ENCODE measurements at regions not wholly inside any gene's neighbourhood (a gene's known extent, or its start where the extent isn't known, plus 50 kb on each side); places are given as distances from the start of the nearest gene placed in this dataset.
"Not testable (repeated sequence)": the region's sequence is repeated elsewhere in the genome, so short reads cannot be mapped to it uniquely, and the experiment has no call there.

DNA sequence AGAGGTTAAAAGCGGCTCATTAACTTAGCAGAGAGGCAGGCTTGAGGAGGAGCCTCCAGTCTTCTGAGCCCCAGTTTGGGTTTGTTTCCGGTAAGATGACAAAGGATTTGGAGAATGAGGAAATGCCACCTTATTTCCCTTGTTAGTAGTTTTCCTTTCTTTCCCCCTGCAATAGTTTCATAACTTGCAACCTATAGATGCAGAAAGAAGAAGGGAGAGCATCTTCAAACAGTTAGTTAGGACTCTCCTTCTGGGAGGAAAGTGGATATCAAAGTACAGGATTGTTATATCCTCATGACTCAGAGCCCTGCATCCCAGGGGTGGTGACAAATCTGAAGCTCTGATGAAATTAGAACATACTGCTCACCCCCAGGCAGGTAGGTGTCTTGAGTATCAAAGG lies 180.7 kb upstream of the SLC38A2 start:
- no peak for TF ChIP-seq Cebpa-rat (IDR thresholded peaks at IDR 0.05)
- Histone ChIP-seq H3K9me3 (replicated peaks in 1 of 11) (no peaks in the 10 kb centered on the region), H3K9ac (no peak overlapping the region), H3K4me1 (peaks cover 0 to 37% (median 7%) of the 10 kb centered on the region in 10 experiments; a peak in 10 of 20 replicates), H4K20me1 (no peaks in the 10 kb centered on the region), H3K27ac (no peak overlapping the region), H3K4me3 (no peak overlapping the region), H3K4me2 (peak overlapping the region in 2 of 11 experiments; percentile 15 to 31; a peak in 2 of 22 replicates), H3K36me3 (no peaks in the 10 kb centered on the region), H3K27me3 (no peaks in the 10 kb centered on the region)

DNA sequence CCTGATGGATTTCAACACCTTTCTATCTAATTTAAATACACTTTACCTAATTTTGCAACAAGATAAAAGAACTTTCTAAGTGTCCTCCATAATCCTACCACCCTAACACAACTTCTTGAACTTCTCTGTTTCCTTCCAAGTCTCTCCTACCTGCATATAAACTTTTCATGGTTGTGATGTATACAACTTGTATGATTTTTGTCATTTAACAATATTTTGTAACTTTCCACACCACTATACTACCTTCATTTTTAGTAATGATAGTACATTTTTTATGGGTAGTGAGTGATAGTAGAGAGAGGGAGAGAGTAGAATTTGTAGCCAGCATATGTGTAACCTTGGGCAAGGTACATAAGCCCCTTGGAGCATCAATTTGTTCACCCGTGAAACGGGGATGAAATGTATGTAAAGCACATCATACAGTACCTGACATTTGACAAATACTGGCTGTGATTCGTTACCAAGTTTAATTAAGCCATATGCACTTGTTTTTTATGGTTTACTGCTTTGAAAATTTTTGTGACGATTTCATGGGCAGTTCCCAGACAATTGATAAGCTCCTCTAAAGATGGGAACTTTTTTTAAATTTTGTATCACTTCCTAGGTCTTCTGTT lies 177.8 kb upstream of the SLC38A2 start:
- Histone ChIP-seq H3K27me3 (no peaks in the 10 kb centered on the region), H3K4me3 (no peak overlapping the region), H3K36me3 (no peaks in the 10 kb centered on the region), H3K9ac (no peak overlapping the region), H3K4me1 (peaks cover 0 to 57% (median 10%) of the 10 kb centered on the region in 10 experiments; a peak in 11 of 20 replicates), H3K9me3 (replicated peaks in 1 of 11) (peaks cover 4 to 10% (median 7%) of the 10 kb centered on the region in 11 experiments; a peak in 16 of 22 replicates), H3K4me2 (peak overlapping the region in 5 of 11 experiments; percentile 31 to 73 (median 50); a peak in 8 of 22 replicates), H4K20me1 (no peaks in the 10 kb centered on the region), H3K27ac (peak overlapping the region in 4 of 11 experiments; percentile 24 to 56 (median 46); a peak in 6 of 22 replicates)
- TF ChIP-seq Cebpa-rat (IDR thresholded peaks at IDR 0.05): no peak

- Histone ChIP-seq H3K27me3 (no peaks in the 10 kb centered on the region), H3K27ac (peak overlapping the region in 4 of 11 experiments; percentile 36 to 56 (median 46); a peak in 7 of 22 replicates), H4K20me1 (no peaks in the 10 kb centered on the region), H3K36me3 (no peaks in the 10 kb centered on the region), H3K4me3 (no peak overlapping the region), H3K4me2 (peak overlapping the region in 6 of 11 experiments; percentile 28 to 73 (median 50); a peak in 10 of 22 replicates), H3K9ac (no peak overlapping the region; a peak in 1 of 22 replicates), H3K9me3 (replicated peaks in 1 of 11) (peaks cover 8 to 15% (median 12%) of the 10 kb centered on the region in 11 experiments; a peak in 17 of 22 replicates), H3K4me1 (peaks cover 0 to 57% (median 10%) of the 10 kb centered on the region in 10 experiments; a peak in 11 of 20 replicates)
- 0 out of 22 replicates have a peak, but pooled peaks of 1 of the 11 experiments have one; percentile 9 for TF ChIP-seq Cebpa-rat (IDR thresholded peaks at IDR 0.05)
Measured at GRCh38 chr12:46549527-46550265, 177.1 kb upstream of the SLC38A2 start.

DNA sequence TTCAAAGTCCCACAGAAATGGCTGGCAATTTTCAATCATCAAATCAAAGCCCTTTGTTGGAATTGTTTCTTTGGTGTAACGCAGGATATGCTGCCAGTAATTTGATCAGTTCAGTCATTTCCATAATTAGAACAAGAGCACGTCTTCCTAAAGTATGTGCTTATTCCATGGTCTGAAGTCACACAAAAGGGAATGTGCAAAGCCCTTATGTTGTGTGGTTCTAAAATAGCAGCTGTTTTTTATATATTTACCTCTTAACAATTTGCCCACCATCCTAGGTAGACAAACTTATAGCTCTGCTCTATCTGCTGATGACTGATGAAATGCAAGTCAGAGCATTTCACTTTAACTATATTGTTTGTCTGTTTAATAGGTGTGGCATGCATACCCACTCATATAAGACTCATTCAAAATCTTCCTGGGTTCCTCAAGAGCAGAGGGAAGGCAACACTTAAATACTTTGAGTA lies 176.1 kb upstream of the SLC38A2 start:
- Histone ChIP-seq H4K20me1 (no peaks in the 10 kb centered on the region), H3K9ac (no peak overlapping the region), H3K36me3 (no peaks in the 10 kb centered on the region), H3K4me2 (peak overlapping the region in 2 of 11 experiments; percentile 13 to 73; a peak in 3 of 22 replicates), H3K9me3 (replicated peaks in 1 of 11) (peaks cover 8 to 18% (median 12%) of the 10 kb centered on the region in 11 experiments; a peak in 17 of 22 replicates), H3K27me3 (no peaks in the 10 kb centered on the region), H3K27ac (peak overlapping the region in 1 of 11 experiments; percentile 56; a peak in 1 of 22 replicates), H3K4me1 (peaks cover 0 to 57% (median 10%) of the 10 kb centered on the region in 10 experiments; a peak in 11 of 20 replicates), H3K4me3 (no peak overlapping the region)
- TF ChIP-seq Cebpa-rat (IDR thresholded peaks at IDR 0.05): no peak

- Histone ChIP-seq H3K27ac (no peak overlapping the region), H3K4me2 (peak overlapping the region in 3 of 11 experiments; percentile 55 to 73 (median 68); a peak in 4 of 22 replicates), H3K4me1 (peaks cover 0 to 53% (median 10%) of the 10 kb centered on the region in 10 experiments; a peak in 11 of 20 replicates), H3K4me3 (no peak overlapping the region), H3K9ac (no peak overlapping the region), H4K20me1 (no peaks in the 10 kb centered on the region), H3K36me3 (no peaks in the 10 kb centered on the region), H3K9me3 (replicated peaks in 1 of 11) (peaks cover 8 to 18% (median 12%) of the 10 kb centered on the region in 11 experiments; a peak in 17 of 22 replicates), H3K27me3 (no peaks in the 10 kb centered on the region)
- no peak for TF ChIP-seq Cebpa-rat (IDR thresholded peaks at IDR 0.05)
Measured at GRCh38 chr12:46547421-46548354, 175.1 kb upstream of the SLC38A2 start.

DNA sequence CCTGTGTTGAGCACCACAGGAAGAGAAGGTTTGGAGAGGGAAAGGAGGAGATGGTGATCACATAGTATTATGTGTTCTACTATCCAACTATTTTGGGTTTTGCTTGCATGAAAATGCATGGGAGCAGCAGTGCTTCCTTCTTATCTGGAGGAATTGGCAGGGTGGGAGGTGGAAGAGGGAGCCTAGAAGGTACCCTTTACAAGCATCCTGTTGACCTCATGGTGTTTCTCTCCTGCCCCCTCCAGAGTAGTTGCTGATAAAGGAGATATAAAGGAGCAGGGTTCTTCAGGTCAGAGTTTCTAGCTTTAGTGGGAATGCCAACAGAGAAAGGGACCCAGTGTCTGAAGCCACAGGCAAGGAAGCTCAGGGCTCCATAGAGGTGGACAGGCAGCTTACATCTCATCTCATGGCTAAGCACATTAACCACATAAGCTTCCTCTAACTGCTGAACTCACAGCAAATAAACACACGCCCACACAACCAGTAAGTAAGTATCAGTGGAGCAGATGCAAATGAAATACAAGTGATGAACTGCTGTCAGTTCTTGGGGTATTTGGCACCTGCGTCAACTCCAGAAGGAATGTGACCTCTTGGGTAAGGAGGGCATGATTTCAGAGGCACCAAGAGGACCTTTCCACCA lies 174.2 kb upstream of the SLC38A2 start:
- no peaks in the 10 kb centered on the region for H4K20me1 ChIP-seq
- no peaks in the 10 kb centered on the region for H3K27me3 ChIP-seq
- no peak overlapping the region for H3K4me3 ChIP-seq
- peaks cover 8 to 18% (median 12%) of the 10 kb centered on the region in 11 experiments; a peak in 17 of 22 replicates for H3K9me3 ChIP-seq (replicated peaks in 1 of 11)
- H3K36me3 ChIP-seq: no peaks in the 10 kb centered on the region
- TF ChIP-seq Cebpa-rat (IDR thresholded peaks at IDR 0.05): no peak
- peaks cover 0 to 53% (median 10%) of the 10 kb centered on the region in 10 experiments; a peak in 11 of 20 replicates for H3K4me1 ChIP-seq
- no peak overlapping the region for H3K27ac ChIP-seq
- no peak overlapping the region for H3K9ac ChIP-seq
- H3K4me2 ChIP-seq: peak overlapping the region in 5 of 11 experiments; percentile 17 to 73 (median 55); a peak in 9 of 22 replicates

DNA sequence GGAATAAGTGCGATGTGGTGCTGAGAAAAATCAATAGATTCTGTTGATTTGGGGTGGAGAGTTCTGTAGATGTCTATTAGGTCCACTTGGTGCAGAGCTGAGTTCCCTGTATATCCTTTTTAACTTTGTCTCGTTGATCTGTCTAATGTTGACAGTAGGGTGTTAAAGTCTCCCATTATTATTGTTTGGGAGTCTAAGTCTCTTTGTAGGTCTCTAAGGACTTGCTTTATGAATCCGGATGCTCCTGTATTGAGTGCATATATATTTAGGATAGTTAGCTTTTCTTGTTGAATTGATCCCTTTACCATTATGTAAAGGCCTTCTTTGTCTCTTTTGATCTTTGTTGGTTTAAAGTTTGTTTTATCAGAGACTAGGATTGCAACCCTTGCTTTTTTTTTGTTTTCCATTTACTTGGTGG lies 170.8 kb upstream of the SLC38A2 start:
- H3K36me3 ChIP-seq, H3K27ac ChIP-seq, H3K4me3 ChIP-seq, H4K20me1 ChIP-seq, H3K9ac ChIP-seq, H3K4me2 ChIP-seq, H3K27me3 ChIP-seq: not testable (repeated sequence)
- Histone ChIP-seq H3K4me1 (peaks cover 0 to 22% (median 4%) of the 10 kb centered on the region in 10 experiments; a peak in 9 of 20 replicates), H3K9me3 (replicated peaks in 1 of 11) (peaks cover 11 to 18% (median 12%) of the 10 kb centered on the region in 11 experiments; a peak in 17 of 22 replicates)

DNA sequence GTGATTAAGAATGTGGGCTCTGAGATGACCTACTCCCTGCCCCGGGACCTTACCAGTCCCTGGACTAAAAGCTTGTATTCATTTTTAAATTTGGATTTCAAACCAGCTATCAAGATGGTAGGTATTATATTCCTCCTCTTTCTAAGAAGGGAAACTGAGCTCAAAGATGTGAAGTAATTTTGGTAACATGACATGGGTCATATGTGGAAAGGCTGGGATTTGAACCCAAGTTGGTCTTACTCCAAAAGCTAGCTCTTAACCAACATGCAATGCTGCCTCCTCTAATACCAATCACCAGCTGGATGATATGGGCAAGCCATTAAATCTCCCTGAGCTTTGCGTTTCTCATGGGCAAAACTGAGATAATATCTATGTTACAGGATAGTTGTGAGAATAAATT lies 166.4 kb upstream of the SLC38A2 start:
- H3K9ac ChIP-seq: no peak overlapping the region
- H3K9me3 ChIP-seq (replicated peaks in 1 of 11): peaks cover 0 to 3% (median 0%) of the 10 kb centered on the region in 11 experiments; a peak in 1 of 22 replicates
- H3K27me3 ChIP-seq: no peaks in the 10 kb centered on the region
- no peak overlapping the region for H3K27ac ChIP-seq
- no peak for TF ChIP-seq Cebpa-rat (IDR thresholded peaks at IDR 0.05)
- peaks cover 0 to 13% (median 2%) of the 10 kb centered on the region in 10 experiments; a peak in 7 of 20 replicates for H3K4me1 ChIP-seq
- H3K36me3 ChIP-seq: no peaks in the 10 kb centered on the region
- no peaks in the 10 kb centered on the region for H4K20me1 ChIP-seq
- no peak overlapping the region for H3K4me3 ChIP-seq
- H3K4me2 ChIP-seq: no peak overlapping the region
